Left lung (tissue), 4 donors: ENCODE measurements at regions not wholly inside any gene's neighbourhood (a gene's known extent, or its start where the extent isn't known, plus 50 kb on each side); places are given as distances from the start of the nearest gene placed in this dataset.
A peak's percentile ranks its signal among the peaks of the same experiment; 100 is the strongest.
"Not testable (repeated sequence)": the region's sequence is repeated elsewhere in the genome, so short reads cannot be mapped to it uniquely, and the experiment has no call there.

Experiments
- ATAC-seq: fragments of 200-7000 bp; cut with Tn5 transposase; one replicate; pipeline ENCODE4 v1.9.1; 2020; ENCODE audit warnings: moderate library complexity
- DNase-seq, 4 donors: peaks; one replicate each; pipeline ENCODE4 v3.0.0-alpha.2; 2013 to 2020
- H3K27ac ChIP-seq, 2 donors: fragments of 200-600 bp; sonication (generic) in 1 of 2; one replicate each; pipeline versions ENCODE4 v1.5.0 to v1.8.0; 2020 to 2021
- H3K27me3 ChIP-seq, 2 donors: fragments of 200-600 bp; sonication (generic) in 1 of 2; one replicate each; pipeline versions ENCODE4 v1.5.0 to v1.8.0; 2020 to 2021
- H3K36me3 ChIP-seq, 2 donors: fragments of 200-600 bp; sonication (generic) in 1 of 2; one replicate each; pipeline versions ENCODE4 v1.5.0 to v1.8.0; 2020 to 2021
- H3K4me1 ChIP-seq, 2 donors: fragments of 200-600 bp; one replicate each; pipeline ENCODE4 v1.8.0; 2021
- H3K4me3 ChIP-seq, 2 donors: fragments of 200-600 bp; sonication (generic) in 1 of 2; one replicate each; pipeline versions ENCODE4 v1.5.0 to v1.8.0; 2020 to 2021; ENCODE audit warnings: mild to moderate bottlenecking in 1 of 2
- H3K9me3 ChIP-seq, 2 donors: fragments of 200-600 bp; sonication (generic) in 1 of 2; one replicate each; pipeline versions ENCODE4 v1.5.0 to v1.8.0; 2020 to 2021
- intact Hi-C, 2 donors: fragments of 100-400 bp; cut with DNase I; formaldehyde crosslinking; loops; one replicate each; pipeline versions ENCODE4 v1.11.2 to v1.14.2; 2022
- donor health status: DM: no; HTN: yes; CAD: no.
- donor health status: DM: no; HTN: no; CAD: no.

- peak; percentile 46 for ATAC-seq
- intact Hi-C loops, H3K9me3 ChIP-seq, DNase-seq, H3K36me3 ChIP-seq, H3K27me3 ChIP-seq, H3K4me3 ChIP-seq, H3K27ac ChIP-seq, H3K4me1 ChIP-seq: not testable (repeated sequence)
Measured at GRCh38 chr6:26811486-26812116, 152.1 kb upstream of the ZNF322 start.

DNA sequence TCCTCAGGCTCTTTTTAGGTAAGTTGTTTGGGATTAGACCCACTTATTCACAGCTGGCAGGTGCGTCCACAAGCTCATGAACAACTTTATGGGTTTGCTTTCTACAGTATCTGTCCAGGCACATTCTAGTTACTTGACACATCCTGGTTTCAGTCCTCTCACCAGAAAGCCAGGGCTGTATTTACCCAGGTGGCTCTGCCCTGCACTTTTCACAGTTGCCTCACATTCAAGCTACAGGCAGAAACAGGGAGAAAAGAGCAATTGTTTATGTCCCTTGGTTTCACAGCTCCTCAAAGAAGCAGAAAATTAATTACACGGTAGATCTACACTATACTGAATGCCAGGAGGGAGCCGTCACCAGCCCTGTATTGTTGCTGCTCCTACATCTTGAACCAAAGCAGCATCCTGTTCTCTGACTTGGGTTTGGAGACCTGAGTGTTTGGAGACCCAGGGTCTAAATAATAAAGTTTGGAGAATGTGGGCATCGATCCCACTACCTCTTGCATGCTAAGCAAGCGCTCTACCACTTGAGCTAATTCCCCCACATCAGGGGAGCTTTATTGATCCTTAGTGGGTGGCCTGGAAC lies 159.2 kb upstream of the ZNF322 start:
- H3K4me3 ChIP-seq, H3K4me1 ChIP-seq, H3K27me3 ChIP-seq, H3K9me3 ChIP-seq, intact Hi-C loops, H3K27ac ChIP-seq, ATAC-seq, DNase-seq, H3K36me3 ChIP-seq: not testable (repeated sequence)

DNA sequence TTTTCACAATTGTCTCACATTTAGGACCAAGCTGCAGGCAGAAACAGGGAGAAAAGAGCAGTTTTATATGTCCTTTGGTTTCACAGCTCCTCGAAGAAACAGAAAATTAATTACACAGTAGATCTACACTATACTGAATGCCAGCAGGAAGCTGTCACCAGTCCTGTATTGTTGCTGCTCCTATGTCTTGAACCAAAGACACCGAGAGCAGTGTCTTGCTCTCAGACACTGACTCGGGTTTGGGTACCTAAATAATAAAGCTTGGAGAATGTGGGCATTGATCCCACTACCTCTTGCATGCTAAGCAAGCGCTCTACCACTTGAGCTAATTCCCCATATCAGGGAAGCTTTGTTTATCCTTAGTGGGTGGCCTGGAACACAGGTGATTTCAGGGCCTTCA lies 168.4 kb upstream of the ZNF322 start:
- DNase-seq, H3K27ac ChIP-seq, H3K27me3 ChIP-seq, H3K4me3 ChIP-seq, ATAC-seq, H3K36me3 ChIP-seq, H3K9me3 ChIP-seq, intact Hi-C loops, H3K4me1 ChIP-seq: not testable (repeated sequence)

DNA sequence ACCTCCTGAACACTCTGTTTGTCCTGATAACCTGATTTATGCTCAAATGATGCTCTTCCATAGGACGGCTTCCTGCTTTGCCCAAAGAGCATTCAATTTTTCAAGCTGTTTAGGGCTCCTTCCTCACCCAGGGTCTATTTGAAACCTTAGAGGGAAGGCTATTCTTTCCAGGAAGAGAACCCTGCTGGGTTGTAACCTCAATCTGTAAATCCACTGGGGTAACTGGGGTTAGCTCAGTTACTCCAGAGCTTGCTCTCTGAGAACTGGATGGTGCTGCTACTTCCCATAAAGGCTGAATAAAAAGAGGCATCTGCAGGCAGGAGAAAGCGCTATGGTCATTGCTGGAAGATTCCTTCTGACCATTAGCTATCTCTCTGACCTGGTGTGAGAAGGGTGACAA lies 169.9 kb upstream of the ZNF322 start:
- intact Hi-C loops, H3K4me3 ChIP-seq, DNase-seq, H3K9me3 ChIP-seq, ATAC-seq, H3K4me1 ChIP-seq, H3K36me3 ChIP-seq, H3K27me3 ChIP-seq, H3K27ac ChIP-seq: not testable (repeated sequence)

DNA sequence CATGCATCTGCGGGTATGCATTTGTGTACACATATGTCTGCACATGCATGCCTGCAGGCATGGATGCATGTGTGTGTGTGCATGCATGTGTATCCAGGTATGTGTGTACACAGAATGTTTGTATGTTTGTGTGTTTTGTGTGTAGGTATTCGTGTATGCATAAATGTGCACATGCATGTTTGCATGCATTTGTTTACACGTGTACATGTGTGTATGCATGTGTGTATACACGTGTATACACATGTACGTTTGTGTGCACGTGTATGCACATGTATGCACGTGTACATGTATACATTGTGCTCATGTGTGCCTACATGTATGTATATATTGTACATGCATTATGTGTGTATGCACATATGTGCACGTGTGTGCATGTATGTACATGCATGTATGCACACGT lies 171.4 kb upstream of the ZNF322 start:
- H3K4me1 ChIP-seq, H3K27me3 ChIP-seq, DNase-seq, ATAC-seq, H3K9me3 ChIP-seq, intact Hi-C loops, H3K4me3 ChIP-seq, H3K36me3 ChIP-seq, H3K27ac ChIP-seq: not testable (repeated sequence)

DNA sequence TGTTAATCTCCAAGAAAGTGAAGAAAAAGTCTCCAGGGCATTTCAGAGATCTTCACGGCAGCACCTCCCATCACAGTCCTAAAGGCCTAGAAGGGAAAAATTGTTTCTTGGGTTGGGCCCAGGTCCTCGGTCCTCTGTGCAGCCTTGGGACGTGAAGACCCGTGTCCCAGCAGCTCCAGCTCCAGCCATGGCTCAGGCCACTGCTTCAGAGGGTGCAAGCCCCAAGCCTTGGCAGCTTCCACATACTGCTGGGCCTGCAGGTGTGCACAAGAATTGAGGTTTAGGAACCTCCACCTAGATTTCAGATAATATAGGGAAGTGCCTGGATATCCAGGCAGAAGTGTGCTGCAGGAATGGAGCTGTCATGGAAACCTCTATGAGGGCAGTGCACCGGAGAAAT lies 176.2 kb upstream of the ZNF322 start:
- DNase-seq, H3K9me3 ChIP-seq, H3K36me3 ChIP-seq, intact Hi-C loops, ATAC-seq, H3K27ac ChIP-seq, H3K4me3 ChIP-seq, H3K27me3 ChIP-seq, H3K4me1 ChIP-seq: not testable (repeated sequence)

- H3K4me1 ChIP-seq, H3K9me3 ChIP-seq, H3K27ac ChIP-seq, H3K27me3 ChIP-seq, DNase-seq, H3K36me3 ChIP-seq, ATAC-seq, intact Hi-C loops, H3K4me3 ChIP-seq: not testable (repeated sequence)
Measured at GRCh38 chr6:26836657-26837056, 177.1 kb upstream of the ZNF322 start.

GRCh38 chr6:26844823-26845222 lies 185.3 kb upstream of the ZNF322 start:
- H3K27me3 ChIP-seq, H3K27ac ChIP-seq, H3K4me3 ChIP-seq, DNase-seq, H3K9me3 ChIP-seq, H3K36me3 ChIP-seq, intact Hi-C loops, ATAC-seq, H3K4me1 ChIP-seq: not testable (repeated sequence)

GRCh38 chr6:26857289-26857688 lies 197.7 kb upstream of the ZNF322 start:
- ATAC-seq, H3K4me3 ChIP-seq, H3K4me1 ChIP-seq, H3K27me3 ChIP-seq, DNase-seq, intact Hi-C loops, H3K9me3 ChIP-seq, H3K36me3 ChIP-seq, H3K27ac ChIP-seq: not testable (repeated sequence)

DNA sequence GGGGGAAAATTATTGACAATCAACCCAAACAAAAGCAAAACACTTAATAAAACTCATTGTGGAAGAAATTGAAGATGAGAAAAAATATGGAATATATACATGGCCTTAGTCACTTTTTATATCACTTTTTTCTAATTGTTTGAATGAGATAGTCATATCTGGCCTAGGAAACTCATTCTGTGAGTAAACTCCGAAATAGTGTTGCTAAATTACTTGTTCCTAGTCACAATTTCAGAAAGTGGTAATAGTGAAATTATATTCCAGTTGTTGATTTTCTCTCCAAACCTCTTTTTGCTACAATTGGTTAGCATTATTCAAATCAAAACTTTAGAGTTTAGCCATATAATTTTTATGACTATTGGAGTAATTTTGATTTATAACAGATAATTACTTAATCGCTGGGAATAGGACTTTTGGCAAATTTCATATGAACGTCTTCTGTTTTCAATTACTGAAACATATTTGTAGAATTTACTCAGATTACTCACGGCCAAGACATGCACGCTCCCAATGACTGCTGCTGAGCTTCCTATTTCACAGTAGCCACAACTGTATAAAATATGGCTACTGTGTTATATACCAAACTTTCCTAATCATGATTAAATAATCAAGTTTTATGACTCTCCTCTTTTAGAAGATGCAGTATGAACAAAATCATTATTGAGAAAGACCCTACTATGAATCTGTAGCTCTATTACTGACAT lies 199.7 kb upstream of the ZNF322 start:
- H3K36me3 ChIP-seq, H3K9me3 ChIP-seq, ATAC-seq, intact Hi-C loops, H3K27ac ChIP-seq, H3K4me3 ChIP-seq, H3K27me3 ChIP-seq, DNase-seq, H3K4me1 ChIP-seq: not testable (repeated sequence)

DNA sequence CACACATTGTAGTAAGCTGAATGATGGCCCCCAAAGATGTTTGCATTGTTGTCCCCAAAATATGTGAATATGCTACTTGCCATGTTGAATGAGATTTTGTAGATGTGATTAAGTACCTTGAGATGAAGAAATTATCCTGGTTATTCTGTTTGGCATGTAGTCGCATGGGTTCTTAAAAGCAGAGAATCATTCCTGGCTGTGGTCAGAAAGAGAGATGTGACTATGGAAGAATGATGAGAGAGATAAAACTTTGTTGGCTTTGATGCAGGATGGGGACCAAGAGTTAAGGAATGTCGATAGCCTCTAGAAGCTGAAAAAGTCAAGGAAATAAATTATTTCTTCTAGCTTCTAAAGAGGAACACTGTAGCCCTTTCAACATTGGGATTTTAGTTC lies 200.2 kb upstream of the ZNF322 start:
- H3K4me3 ChIP-seq, H3K27me3 ChIP-seq, H3K9me3 ChIP-seq, DNase-seq, H3K36me3 ChIP-seq, H3K27ac ChIP-seq, ATAC-seq, H3K4me1 ChIP-seq, intact Hi-C loops: not testable (repeated sequence)

DNA sequence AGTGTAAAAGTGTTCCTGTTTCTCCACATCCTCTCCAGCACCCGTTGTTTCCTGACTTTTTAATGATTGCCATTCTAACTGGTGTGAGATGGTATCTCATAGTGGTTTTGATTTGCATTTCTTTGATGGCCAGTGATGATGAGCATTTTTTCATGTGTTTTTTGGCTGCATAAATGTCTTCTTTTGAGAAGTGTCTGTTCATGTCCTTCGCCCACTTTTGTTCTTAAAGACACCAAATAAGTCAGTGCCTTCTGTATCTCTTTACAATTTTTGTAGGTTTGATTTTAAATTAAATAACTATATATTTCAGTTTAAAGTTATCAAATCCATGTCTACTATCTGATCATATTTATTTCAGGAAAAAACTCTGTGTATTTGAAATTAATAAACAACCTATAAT lies 202.4 kb upstream of the ZNF322 start:
- H3K4me1 ChIP-seq, ATAC-seq, H3K9me3 ChIP-seq, intact Hi-C loops, H3K27ac ChIP-seq, H3K36me3 ChIP-seq, H3K4me3 ChIP-seq, DNase-seq, H3K27me3 ChIP-seq: not testable (repeated sequence)

DNA sequence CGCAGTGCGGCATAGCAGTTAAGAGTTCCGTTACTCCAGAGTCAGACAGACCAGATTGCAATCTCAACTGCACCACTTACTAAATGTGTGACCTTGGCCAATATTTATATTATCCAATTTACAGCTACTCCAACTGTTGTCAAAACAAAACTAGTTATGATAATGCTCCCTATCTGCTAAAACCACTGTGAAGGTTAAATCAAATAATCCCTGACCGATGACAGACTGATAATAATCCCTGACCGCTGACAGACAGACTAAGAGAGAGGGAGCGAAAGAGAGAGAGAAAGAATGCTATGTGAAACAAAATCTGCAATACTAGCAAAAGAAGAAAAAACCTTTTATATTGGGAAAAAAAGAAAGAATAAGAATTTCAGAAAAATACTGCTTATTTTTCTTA lies 204.1 kb upstream of the ZNF322 start:
- DNase-seq, H3K4me3 ChIP-seq: not testable (repeated sequence)

DNA sequence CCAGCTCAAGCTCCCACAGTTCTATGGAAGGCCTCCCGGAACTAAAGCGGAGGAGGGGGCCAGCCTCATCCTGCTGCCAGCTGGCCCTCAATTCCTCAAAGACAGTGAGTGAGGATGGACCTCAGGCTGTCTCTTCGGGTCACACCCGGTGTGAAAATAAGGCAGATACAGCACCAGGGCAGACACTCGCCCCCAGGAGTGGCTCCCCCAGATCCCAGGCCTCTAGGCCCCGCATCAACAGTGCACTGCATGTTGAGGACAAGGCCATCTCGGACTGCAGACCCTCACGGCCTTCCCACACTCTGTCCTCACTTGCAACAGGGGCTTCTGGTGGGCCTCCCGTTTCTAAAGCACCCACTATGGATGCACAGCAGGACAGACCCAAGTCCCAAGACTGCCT lies 239.2 kb upstream of the ZNF322 start:
- H3K36me3 ChIP-seq, H3K4me1 ChIP-seq, H3K9me3 ChIP-seq, DNase-seq, H3K27ac ChIP-seq, H3K27me3 ChIP-seq, H3K4me3 ChIP-seq, ATAC-seq, intact Hi-C loops: not testable (repeated sequence)

More for the DNA sequence above, 204.1 kb upstream of the ZNF322 start:
- intact Hi-C loops, ATAC-seq, H3K36me3 ChIP-seq, H3K4me1 ChIP-seq, H3K27me3 ChIP-seq, H3K27ac ChIP-seq, H3K9me3 ChIP-seq: not testable (repeated sequence)
